Osteocyte (in vitro differentiated cells): ENCODE measurements at regions not wholly inside any gene's neighbourhood (a gene's known extent, or its start where the extent isn't known, plus 50 kb on each side); places are given as distances from the start of the nearest gene placed in this dataset.

Experiments
- DNase-seq: peaks from one replicate; pipeline ENCODE4 v3.0.0; 2021; ENCODE audit warnings: mixed read lengths; ENCODE audit not compliant: unreplicated experiment; ENCODE audit errors: extremely low spot score
- H3K27ac Mint-ChIP-seq: one replicate; pipeline ENCODE4 v1.8.0; 2021; ENCODE audit warnings: mild to moderate bottlenecking, mixed read lengths; ENCODE audit not compliant: unreplicated experiment
- H3K27me3 Mint-ChIP-seq: one replicate; pipeline ENCODE4 v1.8.0; 2021; ENCODE audit warnings: mixed read lengths; ENCODE audit not compliant: unreplicated experiment
- H3K36me3 Mint-ChIP-seq: one replicate; pipeline ENCODE4 v1.8.0; 2021; ENCODE audit warnings: mixed read lengths; ENCODE audit not compliant: unreplicated experiment
- H3K4me1 Mint-ChIP-seq: one replicate; pipeline ENCODE4 v1.8.0; 2021; ENCODE audit warnings: mixed read lengths; ENCODE audit not compliant: unreplicated experiment
- H3K4me3 Mint-ChIP-seq: one replicate; pipeline ENCODE4 v1.8.0; 2021; ENCODE audit warnings: mild to moderate bottlenecking, moderate library complexity, mixed read lengths; ENCODE audit not compliant: unreplicated experiment
- H3K9me3 Mint-ChIP-seq: one replicate; pipeline ENCODE4 v1.8.0; 2021; ENCODE audit warnings: mixed read lengths; ENCODE audit not compliant: unreplicated experiment
- CTCF ChIP-seq: fragments of 200-600 bp; sonication (generic); IDR thresholded peaks from 2 replicates; pipeline ENCODE4 v1.5.0; 2021; ENCODE audit warnings: antibody characterized with exemption, mild to moderate bottlenecking, moderate library complexity

DNA sequence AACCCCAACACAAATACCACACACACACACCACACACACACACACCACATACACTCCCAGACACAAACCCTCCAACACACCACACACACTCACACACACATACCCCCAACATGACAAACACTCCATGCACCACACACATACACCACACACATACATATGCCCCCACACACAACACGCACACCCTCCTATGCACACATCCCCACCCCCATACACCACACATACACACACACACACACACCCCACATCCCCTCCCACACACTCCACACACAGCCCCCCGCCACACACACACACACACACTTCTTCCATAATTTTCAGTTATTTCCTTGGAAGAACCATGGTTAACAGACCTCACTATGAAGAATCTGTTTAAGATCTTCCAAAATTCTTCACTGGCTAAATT lies 173.5 kb upstream of the KCNIP4 start:
- no peak for TF ChIP-seq CTCF
- no peaks in the 10 kb centered on the region for H3K36me3 Mint-ChIP-seq
- no peak overlapping the region for H3K27ac Mint-ChIP-seq
- H3K4me3 Mint-ChIP-seq = no peak overlapping the region
- no peak for DNase-seq
- H3K27me3 Mint-ChIP-seq = peaks cover 5% of the 10 kb centered on the region
- peaks cover 13% of the 10 kb centered on the region for H3K9me3 Mint-ChIP-seq
- no peaks in the 10 kb centered on the region for H3K4me1 Mint-ChIP-seq

- H3K36me3 Mint-ChIP-seq = no peaks in the 10 kb centered on the region
- DNase-seq = no peak
- H3K27ac Mint-ChIP-seq = no peak overlapping the region
- no peak for TF ChIP-seq CTCF
- H3K4me1 Mint-ChIP-seq = no peaks in the 10 kb centered on the region
- H3K4me3 Mint-ChIP-seq = no peak overlapping the region
- H3K9me3 Mint-ChIP-seq = no peaks in the 10 kb centered on the region
- H3K27me3 Mint-ChIP-seq = peaks cover 5% of the 10 kb centered on the region
Measured at GRCh38 chr4:22115262-22115661, 166.7 kb upstream of the KCNIP4 start.

DNA sequence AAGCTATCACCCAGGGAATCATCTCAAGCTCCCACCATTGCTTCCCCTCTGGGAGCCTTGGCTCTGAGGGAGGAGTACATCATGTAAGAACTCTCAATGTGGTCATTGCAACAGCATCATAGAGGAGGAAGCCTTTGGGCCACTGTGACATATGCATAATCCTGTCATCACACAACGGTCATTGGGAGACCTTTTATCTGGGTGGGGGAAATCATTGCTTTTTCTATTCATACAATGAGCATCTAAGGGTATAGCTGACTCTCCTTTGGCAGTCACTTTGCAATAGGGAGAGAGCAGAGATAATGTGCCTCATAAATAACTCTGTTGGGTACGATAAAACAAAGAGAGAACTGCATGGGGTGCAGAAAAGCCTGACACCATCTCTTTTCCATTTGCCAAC lies 155.2 kb upstream of the KCNIP4 start:
- H3K36me3 Mint-ChIP-seq = no peaks in the 10 kb centered on the region
- no peaks in the 10 kb centered on the region for H3K9me3 Mint-ChIP-seq

DNA sequence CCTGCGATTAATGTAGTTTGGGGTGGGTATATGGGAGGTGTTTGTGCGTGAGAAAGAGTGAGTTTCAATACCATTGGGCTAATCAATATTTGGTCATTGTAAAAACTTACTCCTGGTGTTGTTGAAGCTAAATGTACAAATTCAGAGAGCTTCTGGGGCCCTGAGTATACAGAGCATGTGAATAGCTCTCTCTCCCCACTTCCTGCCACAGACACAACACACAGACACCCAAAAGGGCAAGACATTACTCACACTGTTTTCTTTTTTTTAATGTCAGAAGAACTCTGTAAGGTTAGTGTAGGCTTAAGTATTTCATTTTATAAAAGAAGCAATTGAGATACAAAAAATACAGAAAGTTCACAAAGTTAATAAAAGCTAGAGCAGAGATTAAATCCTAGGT lies 151.3 kb upstream of the KCNIP4 start:
- Mint-ChIP-seq H3K27ac (no peak overlapping the region), H3K9me3 (no peaks in the 10 kb centered on the region), H3K4me1 (peaks cover 7% of the 10 kb centered on the region), H3K27me3 (peaks cover 26% of the 10 kb centered on the region), H3K4me3 (no peak overlapping the region), H3K36me3 (no peaks in the 10 kb centered on the region)
- DNase-seq = no peak
- no peak for TF ChIP-seq CTCF

More for the DNA sequence above, 155.2 kb upstream of the KCNIP4 start:
- no peak for DNase-seq
- H3K27me3 Mint-ChIP-seq = peaks cover 19% of the 10 kb centered on the region
- no peak overlapping the region for H3K4me3 Mint-ChIP-seq
- no peak for TF ChIP-seq CTCF
- H3K27ac Mint-ChIP-seq = no peak overlapping the region
- H3K4me1 Mint-ChIP-seq = peaks cover 7% of the 10 kb centered on the region

- no peaks in the 10 kb centered on the region for H3K9me3 Mint-ChIP-seq
- H3K36me3 Mint-ChIP-seq = no peaks in the 10 kb centered on the region
- no peak overlapping the region for H3K4me3 Mint-ChIP-seq
- no peak for DNase-seq
- no peak for TF ChIP-seq CTCF
- peaks cover 7% of the 10 kb centered on the region for H3K4me1 Mint-ChIP-seq
- H3K27me3 Mint-ChIP-seq = peaks cover 19% of the 10 kb centered on the region
- no peak overlapping the region for H3K27ac Mint-ChIP-seq
Measured at GRCh38 chr4:22097596-22097995, 149.0 kb upstream of the KCNIP4 start.
